NCI-H82 treated with DMSO at 0.1 percent for 48 hours (cell line): ENCODE measurements at regions not wholly inside any gene's neighbourhood (a gene's known extent, or its start where the extent isn't known, plus 50 kb on each side); places are given as distances from the start of the nearest gene placed in this dataset.

Experiments
- DNase-seq: peaks from one replicate; lab custom pipeline; 2025; ENCODE audit not compliant: unreplicated experiment; lab: John Stamatoyannopoulos, UW

- no peak for DNase-seq
Observed at GRCh38 chr4:129668092-129668491, 572.1 kb downstream of the C4orf33 start.

- DNase-seq = no peak
Observed at GRCh38 chr4:129672941-129673340, 577.0 kb downstream of the C4orf33 start.

GRCh38 chr4:129675036-129675435, 579.1 kb downstream of the C4orf33 start:
- DNase-seq = no peak

GRCh38 chr4:129676934-129677333, 581.0 kb downstream of the C4orf33 start:
- DNase-seq = no peak

GRCh38 chr4:129682586-129682985, 586.6 kb downstream of the C4orf33 start:
- no peak for DNase-seq

- no peak for DNase-seq
Observed at GRCh38 chr4:129707949-129708348, 612.0 kb downstream of the C4orf33 start.

GRCh38 chr4:129708784-129709183, 612.8 kb downstream of the C4orf33 start:
- no peak for DNase-seq

- no peak for DNase-seq
Observed at GRCh38 chr4:129738175-129738574, 642.2 kb downstream of the C4orf33 start.

- DNase-seq = no peak
Observed at GRCh38 chr4:129747756-129748155, 651.8 kb downstream of the C4orf33 start.

GRCh38 chr4:129748991-129749390, 653.0 kb downstream of the C4orf33 start:
- no peak for DNase-seq

GRCh38 chr4:129751646-129752045, 655.7 kb downstream of the C4orf33 start:
- no peak for DNase-seq

GRCh38 chr4:129783596-129783995, 687.6 kb downstream of the C4orf33 start:
- no peak for DNase-seq

- no peak for DNase-seq
Observed at GRCh38 chr4:129788486-129788885, 692.5 kb downstream of the C4orf33 start.

GRCh38 chr4:129804461-129804981, 708.6 kb downstream of the C4orf33 start:
- DNase-seq = no peak

GRCh38 chr4:129806986-129807385, 711.0 kb downstream of the C4orf33 start:
- no peak for DNase-seq

GRCh38 chr4:129808242-129808641, 712.3 kb downstream of the C4orf33 start:
- no peak for DNase-seq

GRCh38 chr4:129821073-129821472, 725.1 kb downstream of the C4orf33 start:
- DNase-seq = no peak

GRCh38 chr4:129821963-129822362, 726.0 kb downstream of the C4orf33 start:
- no peak for DNase-seq

- DNase-seq = peak; percentile 13
Observed at GRCh38 chr4:129822701-129823100, 726.7 kb downstream of the C4orf33 start.

- DNase-seq = no peak
Observed at GRCh38 chr4:129823105-129823504, 727.2 kb downstream of the C4orf33 start.

GRCh38 chr4:129829373-129829772, 733.4 kb downstream of the C4orf33 start:
- DNase-seq = no peak

- DNase-seq = no peak
Observed at GRCh38 chr4:129839687-129840086, 743.7 kb downstream of the C4orf33 start.

GRCh38 chr4:129842096-129842495, 746.1 kb downstream of the C4orf33 start:
- no peak for DNase-seq

- DNase-seq = no peak
Observed at GRCh38 chr4:129852434-129852833, 756.5 kb downstream of the C4orf33 start.
